ENCODE measurements at regions not wholly inside any gene's neighbourhood (a gene's known extent, or its start where the extent isn't known, plus 50 kb on each side); places are given as distances from the start of the nearest gene placed in this dataset.

DNA sequence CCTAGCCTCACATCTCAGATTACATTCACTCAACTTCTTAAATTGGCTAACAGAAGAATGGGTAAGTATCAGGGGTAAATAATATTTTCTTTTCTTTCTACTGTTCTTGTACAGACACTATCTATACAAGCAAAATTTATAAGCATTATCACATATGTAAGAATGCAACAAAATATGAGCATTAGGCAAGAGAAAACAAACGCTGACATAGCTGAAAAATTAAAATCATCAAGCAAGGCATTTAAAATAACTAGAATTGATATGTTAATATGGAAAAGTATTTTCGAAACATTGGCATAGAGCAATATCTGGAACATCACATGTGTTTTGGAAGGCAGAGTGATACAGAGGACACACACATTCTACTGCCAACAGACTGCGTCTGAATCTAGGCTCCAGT is 1175.3 kb upstream of the LRRN3 start:
- Histone ChIP-seq H3K4me1 (ENCODE audit: insufficient read depth, low read length) (no peaks in the 10 kb centered on the region), H3K9ac (ENCODE audit: low read length) (no peak overlapping the region), H3K4me3 (ENCODE audit: low read length) (no peak overlapping the region), H2AFZ (ENCODE audit: low read length) (no peak overlapping the region), H3F3A (ENCODE audit: low read length, unreplicated experiment) (no peaks in the 10 kb centered on the region), H3K4me2 (ENCODE audit: low read length) (no peak overlapping the region), H4K20me1 (ENCODE audit: low read length) (no peaks in the 10 kb centered on the region), H3K27me3 (ENCODE audit: low read length) (no peaks in the 10 kb centered on the region), H3K9me2 (replicated peaks; ENCODE audit: low read length) (no peaks in the 10 kb centered on the region), H3K9me3 (ENCODE audit: low read length) (no peaks in the 10 kb centered on the region), H3K27ac (ENCODE audit: low read length) (no peak overlapping the region), H3K36me3 (ENCODE audit: low read depth, low read length) (no peaks in the 10 kb centered on the region), H3K79me2 (ENCODE audit: low read length) (no peaks in the 10 kb centered on the region)
- TF ChIP-seq EZH2 (IDR thresholded peaks at IDR 0.05; ENCODE audit: low read length, unreplicated experiment) (no peak), EZH2phosphoT487 (IDR thresholded peaks at IDR 0.05; ENCODE audit: borderline replicate concordance, low read length) (no peak)
- TF ChIP-seq, protein P1, sequence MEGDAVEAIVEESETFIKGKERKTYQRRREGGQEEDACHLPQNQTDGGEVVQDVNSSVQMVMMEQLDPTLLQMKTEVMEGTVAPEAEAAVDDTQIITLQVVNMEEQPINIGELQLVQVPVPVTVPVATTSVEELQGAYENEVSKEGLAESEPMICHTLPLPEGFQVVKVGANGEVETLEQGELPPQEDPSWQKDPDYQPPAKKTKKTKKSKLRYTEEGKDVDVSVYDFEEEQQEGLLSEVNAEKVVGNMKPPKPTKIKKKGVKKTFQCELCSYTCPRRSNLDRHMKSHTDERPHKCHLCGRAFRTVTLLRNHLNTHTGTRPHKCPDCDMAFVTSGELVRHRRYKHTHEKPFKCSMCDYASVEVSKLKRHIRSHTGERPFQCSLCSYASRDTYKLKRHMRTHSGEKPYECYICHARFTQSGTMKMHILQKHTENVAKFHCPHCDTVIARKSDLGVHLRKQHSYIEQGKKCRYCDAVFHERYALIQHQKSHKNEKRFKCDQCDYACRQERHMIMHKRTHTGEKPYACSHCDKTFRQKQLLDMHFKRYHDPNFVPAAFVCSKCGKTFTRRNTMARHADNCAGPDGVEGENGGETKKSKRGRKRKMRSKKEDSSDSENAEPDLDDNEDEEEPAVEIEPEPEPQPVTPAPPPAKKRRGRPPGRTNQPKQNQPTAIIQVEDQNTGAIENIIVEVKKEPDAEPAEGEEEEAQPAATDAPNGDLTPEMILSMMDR (conservative IDR thresholded peaks at IDR 0.05; ENCODE audit: low read depth, low read length), result no peak
- ATAC-seq, result no peak
- no peak for DNase-seq
- CTCF ChIA-PET, result no interaction called here
- BruUV-seq (replicated peaks), result no TSS peak
- intact Hi-C loops (cut with micrococcal nuclease), result no loop called here
- POLR2A ChIA-PET (ENCODE audit: unreplicated experiment), result no interaction called here

DNA sequence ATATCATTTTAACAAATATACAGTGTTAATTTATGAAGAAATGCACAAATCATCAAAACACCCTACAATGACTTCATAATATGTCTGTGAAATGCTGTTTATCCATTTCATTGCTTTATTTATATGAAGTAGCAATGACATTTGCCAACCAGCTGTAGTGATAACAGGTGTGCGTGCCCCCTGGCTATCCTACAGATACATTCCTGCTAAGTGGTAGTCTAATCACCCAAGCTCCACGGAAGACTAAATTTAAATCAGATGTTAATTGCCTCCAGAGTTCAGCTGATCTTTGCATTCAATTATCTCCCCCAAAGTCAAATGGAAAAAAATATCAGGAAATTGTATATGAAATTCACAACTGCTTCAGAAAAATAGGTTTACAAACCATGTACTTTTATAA is 1164.2 kb upstream of the LRRN3 start:
- Histone ChIP-seq H4K20me1 (ENCODE audit: low read length) (no peaks in the 10 kb centered on the region), H3F3A (ENCODE audit: low read length, unreplicated experiment) (no peaks in the 10 kb centered on the region), H3K9ac (ENCODE audit: low read length) (no peak overlapping the region), H3K4me3 (ENCODE audit: low read length) (no peak overlapping the region), H3K79me2 (ENCODE audit: low read length) (no peaks in the 10 kb centered on the region), H3K27me3 (ENCODE audit: low read length) (no peaks in the 10 kb centered on the region), H3K9me2 (replicated peaks; ENCODE audit: low read length) (no peaks in the 10 kb centered on the region), H3K36me3 (ENCODE audit: low read depth, low read length) (no peaks in the 10 kb centered on the region), H3K4me2 (ENCODE audit: low read length) (no peak overlapping the region), H2AFZ (ENCODE audit: low read length) (no peak overlapping the region), H3K4me1 (ENCODE audit: insufficient read depth, low read length) (no peaks in the 10 kb centered on the region), H3K9me3 (ENCODE audit: low read length) (no peaks in the 10 kb centered on the region), H3K27ac (ENCODE audit: low read length) (no peak overlapping the region)
- DNase-seq (no peak), ATAC-seq (no peak)
- intact Hi-C loops (cut with micrococcal nuclease), result no loop called here
- TF ChIP-seq, protein P1 (conservative IDR thresholded peaks at IDR 0.05; ENCODE audit: low read depth, low read length), result no peak
- TF ChIP-seq EZH2 (IDR thresholded peaks at IDR 0.05; ENCODE audit: low read length, unreplicated experiment) (no peak), EZH2phosphoT487 (IDR thresholded peaks at IDR 0.05; ENCODE audit: borderline replicate concordance, low read length) (no peak)
- BruUV-seq (replicated peaks), result no TSS peak
- ChIA-PET CTCF (no interaction called here), POLR2A (ENCODE audit: unreplicated experiment) (no interaction called here)

DNA sequence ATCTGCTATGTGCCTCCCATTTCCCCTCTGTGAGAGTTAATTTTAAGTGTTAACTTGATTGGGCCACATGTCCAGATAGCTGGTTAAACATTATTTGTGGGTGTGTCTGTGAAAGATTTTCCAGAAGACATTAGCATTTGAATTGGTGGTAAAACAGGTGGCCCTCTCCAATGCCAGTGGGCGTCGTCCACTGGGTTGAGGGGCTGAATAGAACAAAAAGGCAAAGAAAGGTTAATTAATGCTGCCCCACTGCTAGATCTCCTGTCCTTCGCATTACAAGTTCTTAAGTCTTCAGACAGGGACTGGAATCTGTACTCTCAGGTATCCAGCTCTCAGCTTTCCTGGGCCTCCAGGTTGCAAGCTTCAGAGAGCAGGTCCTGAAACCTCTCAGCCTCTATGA is 1160.9 kb upstream of the LRRN3 start:
- Histone ChIP-seq H3K4me1 (ENCODE audit: insufficient read depth, low read length) (no peaks in the 10 kb centered on the region), H3K27me3 (ENCODE audit: low read length) (no peaks in the 10 kb centered on the region), H3K36me3 (ENCODE audit: low read depth, low read length) (no peaks in the 10 kb centered on the region), H3K4me3 (ENCODE audit: low read length) (no peak overlapping the region), H3K4me2 (ENCODE audit: low read length) (no peak overlapping the region), H3K27ac (ENCODE audit: low read length) (no peak overlapping the region), H3K9me2 (replicated peaks; ENCODE audit: low read length) (no peaks in the 10 kb centered on the region), H2AFZ (ENCODE audit: low read length) (no peak overlapping the region), H3F3A (ENCODE audit: low read length, unreplicated experiment) (no peaks in the 10 kb centered on the region), H3K79me2 (ENCODE audit: low read length) (no peaks in the 10 kb centered on the region), H3K9me3 (ENCODE audit: low read length) (no peaks in the 10 kb centered on the region), H3K9ac (ENCODE audit: low read length) (no peak overlapping the region), H4K20me1 (ENCODE audit: low read length) (no peaks in the 10 kb centered on the region)
- CTCF ChIA-PET, result no interaction called here
- no TSS peak for BruUV-seq (replicated peaks)
- TF ChIP-seq EZH2phosphoT487 (IDR thresholded peaks at IDR 0.05; ENCODE audit: borderline replicate concordance, low read length) (no peak), EZH2 (IDR thresholded peaks at IDR 0.05; ENCODE audit: low read length, unreplicated experiment) (no peak)
- TF ChIP-seq, protein P1 (conservative IDR thresholded peaks at IDR 0.05; ENCODE audit: low read depth, low read length), result no peak
- intact Hi-C loops (cut with micrococcal nuclease), result no loop called here
- no peak for DNase-seq
- POLR2A ChIA-PET (ENCODE audit: unreplicated experiment), result no interaction called here
- no peak for ATAC-seq

Data from PC-3 (cell line).